AG04449 (cell line): ENCODE measurements at regions not wholly inside any gene's neighbourhood (a gene's known extent, or its start where the extent isn't known, plus 50 kb on each side); places are given as distances from the start of the nearest gene placed in this dataset.
"Not testable (repeated sequence)": the region's sequence is repeated elsewhere in the genome, so short reads cannot be mapped to it uniquely, and the experiment has no call there.

Source experiments
- CTCF ChIA-PET: fragments of 350-600 bp; formaldehyde crosslinking; extraction: SDS; loops from one replicate; lab custom pipeline; 2021; ENCODE audit warnings: antibody characterized with exemption; lab: Yijun Ruan, JAX
- POLR2A ChIA-PET: fragments of 400-600, 350-600 bp; formaldehyde crosslinking; extraction: SDS; loops from one replicate; lab custom pipeline; 2020; ENCODE audit warnings: antibody characterized with exemption, inconsistent platforms; lab: Yijun Ruan, JAX
- DNase-seq: peaks from one replicate; pipeline ENCODE4 v3.0.0-alpha.2; 2010; ENCODE audit warnings: low read depth, low spot score
- H3K4me3 ChIP-seq: 2 replicates; pipeline ENCODE4 v1.5.1; 2011; ENCODE audit warnings: low read depth, mild to moderate bottlenecking, control low read depth, low read length
- CTCF ChIP-seq: IDR thresholded peaks from one replicate; pipeline ENCODE4 v1.5.1; 2011; ENCODE audit warnings: mild to moderate bottlenecking, moderate library complexity, low read length, control low read depth, inconsistent platforms; ENCODE audit not compliant: insufficient read depth; ENCODE audit errors: missing control alignments

GRCh38 chr5:166906991-166907713 is 1384.3 kb upstream of the WWC1 start:
- DNase-seq = no peak
- ChIA-PET POLR2A (no interaction called here), CTCF (no interaction called here)
- no peak overlapping the region for H3K4me3 ChIP-seq
- TF ChIP-seq CTCF = no peak

- no peak overlapping the region for H3K4me3 ChIP-seq
- CTCF ChIA-PET = no interaction called here
- DNase-seq = no peak
- POLR2A ChIA-PET = no interaction called here
- TF ChIP-seq CTCF = no peak
Observed at GRCh38 chr5:166909040-166909439, 1382.4 kb upstream of the WWC1 start.

- DNase-seq = no peak
- CTCF ChIA-PET = no interaction called here
- POLR2A ChIA-PET = no interaction called here
- no peak for TF ChIP-seq CTCF
- no peak overlapping the region for H3K4me3 ChIP-seq
Observed at GRCh38 chr5:166909926-166910325, 1381.5 kb upstream of the WWC1 start.

GRCh38 chr5:166910995-166911394 is 1380.5 kb upstream of the WWC1 start:
- DNase-seq = no peak
- H3K4me3 ChIP-seq = no peak overlapping the region
- ChIA-PET POLR2A (no interaction called here), CTCF (no interaction called here)
- no peak for TF ChIP-seq CTCF

- ChIA-PET CTCF (no interaction called here), POLR2A (no interaction called here)
- H3K4me3 ChIP-seq = no peak overlapping the region
- no peak for DNase-seq
- TF ChIP-seq CTCF = no peak
Observed at GRCh38 chr5:166916021-166916420, 1375.4 kb upstream of the WWC1 start.

GRCh38 chr5:166926138-166926537 is 1365.3 kb upstream of the WWC1 start:
- CTCF ChIA-PET = no interaction called here
- no peak overlapping the region for H3K4me3 ChIP-seq
- no peak for TF ChIP-seq CTCF
- POLR2A ChIA-PET = no interaction called here
- DNase-seq = no peak

GRCh38 chr5:166926806-166927475 is 1364.5 kb upstream of the WWC1 start:
- DNase-seq, POLR2A ChIA-PET, H3K4me3 ChIP-seq, CTCF ChIA-PET: not testable (repeated sequence)
